ENCODE measurements at regions not wholly inside any gene's neighbourhood (a gene's known extent, or its start where the extent isn't known, plus 50 kb on each side); places are given as distances from the start of the nearest gene placed in this dataset.

GRCh38 chrX:121260596-121261240, 213.3 kb downstream of the GLUD2 start:
- Histone ChIP-seq H3K4me3 (no peak overlapping the region), H3K4me1 (replicated peaks in 1 of 2) (no peaks in the 10 kb centered on the region), H3K27ac (no peak overlapping the region)
- ATAC-seq (replicated peaks in 6 of 8), result peak in 3 of 8 experiments; percentile 68 to 97 (median 91)
- in situ Hi-C loops (cut with MboI; ENCODE audit: low pct_unique_long_range_greater_than_20kb in 2 of 9, low sequenced_read_pairs in 9 of 9, unreplicated experiment in 9 of 9), result no loop called here
- WGBS, 10 experiments, result 0 to 100% (median 59%) methylated on average over 1 to 2 of the region's 2 CpGs; no CpG with 5 or more reads in 5 of the 10 experiments

DNA sequence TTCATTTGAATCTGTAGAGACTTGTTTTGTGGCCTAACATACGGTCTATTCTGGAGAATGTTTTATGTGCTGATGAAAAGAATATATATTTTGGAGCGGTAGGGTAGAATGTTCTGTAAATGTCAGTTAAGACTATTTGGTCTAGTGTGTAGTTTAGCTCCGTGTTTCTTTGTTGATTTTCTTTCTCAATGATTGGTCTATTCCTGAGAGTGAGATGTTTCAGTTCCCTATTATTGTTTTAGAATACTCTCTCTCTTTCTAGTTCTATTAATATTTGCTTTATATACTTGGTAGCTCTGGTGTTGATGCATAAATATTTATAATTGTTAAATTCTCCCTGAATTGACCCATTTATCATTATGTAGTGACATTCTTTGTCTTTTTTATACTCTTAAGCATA, 236.5 kb downstream of the GLUD2 start:
- Histone ChIP-seq H3K27ac (no peak overlapping the region), H3K4me3 (no peak overlapping the region), H3K4me1 (replicated peaks in 1 of 2) (no peaks in the 10 kb centered on the region)
- in situ Hi-C loops (cut with MboI; ENCODE audit: low pct_unique_long_range_greater_than_20kb in 2 of 9, low sequenced_read_pairs in 9 of 9, unreplicated experiment in 9 of 9), result no loop called here
- ATAC-seq (replicated peaks in 6 of 8), result no peak
- WGBS, 10 experiments, result 16 to 93% (median 64%) methylated on average over 1 to 3 of the region's 3 CpGs; no CpG with 5 or more reads in 4 of the 10 experiments

DNA sequence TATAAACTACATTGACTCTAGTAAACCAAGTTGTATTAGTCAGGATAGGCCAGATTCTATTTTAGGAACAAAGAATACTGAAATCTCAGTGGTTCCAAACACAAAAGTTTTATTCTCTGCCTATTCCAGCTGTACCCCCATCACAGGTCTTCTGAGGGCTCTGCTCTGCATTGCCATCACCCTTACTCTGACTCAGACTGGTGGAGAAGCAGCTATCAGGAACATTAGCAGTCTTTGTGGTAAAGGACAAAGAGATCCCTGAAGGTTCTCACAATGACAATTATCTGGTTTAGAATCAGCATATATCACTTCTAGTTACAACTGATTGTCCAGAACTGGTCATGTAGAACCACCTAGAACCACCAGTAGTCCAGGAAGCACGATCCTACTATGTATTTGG, 251.1 kb downstream of the GLUD2 start:
- no CpG with 5 or more reads among the region's 1 CpG for WGBS, 10 experiments
- ATAC-seq (replicated peaks in 6 of 8), result no peak
- Histone ChIP-seq H3K4me3 (no peak overlapping the region), H3K27ac (no peak overlapping the region), H3K4me1 (replicated peaks in 1 of 2) (no peaks in the 10 kb centered on the region)
- in situ Hi-C loops (cut with MboI; ENCODE audit: low pct_unique_long_range_greater_than_20kb in 2 of 9, low sequenced_read_pairs in 9 of 9, unreplicated experiment in 9 of 9), result no loop called here

DNA sequence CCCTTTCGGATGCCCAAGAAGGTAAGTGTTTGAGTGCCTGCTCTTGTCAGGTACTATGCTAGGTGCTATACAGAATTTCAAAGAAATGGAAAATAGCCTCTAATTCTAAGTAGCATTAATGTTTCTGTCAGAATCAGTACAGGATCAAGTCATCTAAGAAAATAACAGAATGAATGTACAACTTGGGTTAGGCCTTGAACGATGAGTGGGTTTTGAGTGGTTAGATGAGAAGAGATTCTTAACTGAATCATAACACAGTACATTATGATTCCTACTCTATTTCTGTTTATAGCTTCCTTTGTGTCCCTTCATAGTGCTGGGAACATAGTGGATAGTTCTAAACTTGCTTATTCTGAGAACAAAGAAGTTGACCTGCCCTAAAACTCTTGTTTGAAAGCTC, 253.9 kb downstream of the GLUD2 start:
- H3K4me1 ChIP-seq (replicated peaks in 1 of 2), result no peaks in the 10 kb centered on the region
- H3K27ac ChIP-seq, result no peak overlapping the region
- ATAC-seq (replicated peaks in 6 of 8), result no peak

GRCh38 chrX:121301822-121302221, 254.4 kb downstream of the GLUD2 start:
- WGBS, 10 experiments, result 71 to 100% (median 100%) methylated on average over 1 of the region's 1 CpG; no CpG with 5 or more reads in 7 of the 10 experiments
- in situ Hi-C loops (cut with MboI; ENCODE audit: low pct_unique_long_range_greater_than_20kb in 2 of 9, low sequenced_read_pairs in 9 of 9, unreplicated experiment in 9 of 9), result loop anchor here in 1 of 9 experiments (25.0 kb wide), 1 partner anchor 260 kb away; no protein-coding TSS in a partner anchor
- H3K27ac ChIP-seq, result no peak overlapping the region
- H3K4me3 ChIP-seq, result no peak overlapping the region
- no peak for ATAC-seq (replicated peaks in 6 of 8)
- no peaks in the 10 kb centered on the region for H3K4me1 ChIP-seq (replicated peaks in 1 of 2)

More for the DNA sequence above, 253.9 kb downstream of the GLUD2 start:
- in situ Hi-C loops (cut with MboI; ENCODE audit: low pct_unique_long_range_greater_than_20kb in 2 of 9, low sequenced_read_pairs in 9 of 9, unreplicated experiment in 9 of 9), result loop anchor here in 1 of 9 experiments (25.0 kb wide), 1 partner anchor 261 kb away; no protein-coding TSS in a partner anchor
- 20 to 100% (median 80%) methylated on average over 1 of the region's 2 CpGs; no CpG with 5 or more reads in 5 of the 10 experiments for WGBS, 10 experiments
- H3K4me3 ChIP-seq, result no peak overlapping the region

GRCh38 chrX:121307449-121307848, 260.0 kb downstream of the GLUD2 start:
- in situ Hi-C loops (cut with MboI; ENCODE audit: low pct_unique_long_range_greater_than_20kb in 2 of 9, low sequenced_read_pairs in 9 of 9, unreplicated experiment in 9 of 9), result loop anchor here in 1 of 9 experiments (25.0 kb wide), 1 partner anchor 255 kb away; no protein-coding TSS in a partner anchor
- ATAC-seq (replicated peaks in 6 of 8), result no peak
- 13 to 100% (median 73%) methylated on average over 1 to 2 of the region's 3 CpGs; no CpG with 5 or more reads in 4 of the 10 experiments for WGBS, 10 experiments
- Histone ChIP-seq H3K27ac (no peak overlapping the region), H3K4me3 (no peak overlapping the region), H3K4me1 (replicated peaks in 1 of 2) (no peaks in the 10 kb centered on the region)

- 14 to 17% methylated on average over 2 to 3 of the region's 3 CpGs; no CpG with 5 or more reads in 8 of the 10 experiments for WGBS, 10 experiments
- in situ Hi-C loops (cut with MboI; ENCODE audit: low pct_unique_long_range_greater_than_20kb in 2 of 9, low sequenced_read_pairs in 9 of 9, unreplicated experiment in 9 of 9), result loop anchor here in 1 of 9 experiments (25.0 kb wide), 1 partner anchor 254 kb away; no protein-coding TSS in a partner anchor
- Histone ChIP-seq H3K4me3 (no peak overlapping the region), H3K27ac (no peak overlapping the region), H3K4me1 (replicated peaks in 1 of 2) (no peaks in the 10 kb centered on the region)
- peak; percentile 51 to 92 (median 76) for ATAC-seq (replicated peaks in 6 of 8)
Measured at GRCh38 chrX:121308276-121308805, 260.9 kb downstream of the GLUD2 start.

DNA sequence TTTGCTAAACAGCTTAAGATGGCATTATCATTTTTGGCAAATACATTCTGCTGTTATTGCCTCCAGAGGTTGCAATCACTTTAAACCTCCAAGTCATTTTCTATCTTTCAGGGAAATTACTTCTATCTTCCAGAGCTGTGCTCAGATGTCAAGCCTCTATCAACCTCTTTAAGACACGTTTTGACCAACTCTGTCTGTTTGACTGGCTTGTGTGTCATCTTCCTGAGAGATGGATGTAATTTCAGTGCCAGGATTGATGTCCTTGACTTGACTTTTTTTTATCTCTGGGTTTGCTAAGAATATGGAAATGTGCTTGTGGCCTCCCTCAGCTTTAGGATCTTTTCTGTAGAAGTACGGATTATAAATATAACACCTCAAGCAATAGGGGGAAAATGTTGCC, 263.4 kb downstream of the GLUD2 start:
- in situ Hi-C loops (cut with MboI; ENCODE audit: low pct_unique_long_range_greater_than_20kb in 2 of 9, low sequenced_read_pairs in 9 of 9, unreplicated experiment in 9 of 9), result loop anchor here in 1 of 9 experiments (25.0 kb wide), 1 partner anchor 251 kb away; no protein-coding TSS in a partner anchor
- Histone ChIP-seq H3K27ac (no peak overlapping the region), H3K4me3 (no peak overlapping the region), H3K4me1 (replicated peaks in 1 of 2) (no peaks in the 10 kb centered on the region)
- WGBS, 10 experiments, result 40 to 80% (median 72%) methylated on average over 1 of the region's 2 CpGs; no CpG with 5 or more reads in 6 of the 10 experiments
- no peak for ATAC-seq (replicated peaks in 6 of 8)

GRCh38 chrX:121320441-121320840, 273.0 kb downstream of the GLUD2 start:
- no peak for ATAC-seq (replicated peaks in 6 of 8)
- Histone ChIP-seq H3K4me3 (no peak overlapping the region), H3K4me1 (replicated peaks in 1 of 2) (no peaks in the 10 kb centered on the region), H3K27ac (no peak overlapping the region)
- 0 to 75% (median 23%) methylated on average over 1 of the region's 1 CpG; no CpG with 5 or more reads in 5 of the 10 experiments for WGBS, 10 experiments
- in situ Hi-C loops (cut with MboI; ENCODE audit: low pct_unique_long_range_greater_than_20kb in 2 of 9, low sequenced_read_pairs in 9 of 9, unreplicated experiment in 9 of 9), result loop anchor here in 1 of 9 experiments (25.0 kb wide), 1 partner anchor 242 kb away; no protein-coding TSS in a partner anchor

GRCh38 chrX:121322159-121322558, 274.7 kb downstream of the GLUD2 start:
- Histone ChIP-seq H3K27ac (no peak overlapping the region), H3K4me3 (no peak overlapping the region), H3K4me1 (replicated peaks in 1 of 2) (no peaks in the 10 kb centered on the region)
- 25% methylated on average over 1 of the region's 1 CpG; no CpG with 5 or more reads in 9 of the 10 experiments for WGBS, 10 experiments
- in situ Hi-C loops (cut with MboI; ENCODE audit: low pct_unique_long_range_greater_than_20kb in 2 of 9, low sequenced_read_pairs in 9 of 9, unreplicated experiment in 9 of 9), result loop anchor here in 1 of 9 experiments (25.0 kb wide), 1 partner anchor 240 kb away; no protein-coding TSS in a partner anchor
- no peak for ATAC-seq (replicated peaks in 6 of 8)

DNA sequence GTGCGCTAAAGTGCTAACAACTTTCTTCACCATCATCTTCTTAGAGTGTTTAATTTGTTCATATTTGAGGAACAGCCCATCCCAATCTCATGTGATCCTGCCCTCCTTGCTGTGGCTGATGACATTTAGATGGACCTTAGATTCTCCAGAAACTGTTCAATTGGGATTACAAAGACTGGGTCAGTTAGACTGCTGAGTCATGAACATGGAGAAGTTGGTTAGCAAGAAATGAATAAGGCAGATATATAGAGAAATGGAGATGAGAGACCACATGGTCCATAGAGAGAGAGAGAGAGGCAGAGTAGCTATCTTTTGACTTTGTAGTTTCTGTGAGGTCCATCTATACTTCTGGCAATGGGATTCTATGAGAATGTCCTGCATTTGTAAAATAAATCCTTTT, 275.9 kb downstream of the GLUD2 start:
- no peak for ATAC-seq (replicated peaks in 6 of 8)
- H3K4me1 ChIP-seq (replicated peaks in 1 of 2), result no peaks in the 10 kb centered on the region
- WGBS, 10 experiments, result 50 to 100% (median 90%) methylated on average over 1 of the region's 1 CpG; no CpG with 5 or more reads in 7 of the 10 experiments
- in situ Hi-C loops (cut with MboI; ENCODE audit: low pct_unique_long_range_greater_than_20kb in 2 of 9, low sequenced_read_pairs in 9 of 9, unreplicated experiment in 9 of 9), result loop anchor here in 1 of 9 experiments (25.0 kb wide), 1 partner anchor 239 kb away; no protein-coding TSS in a partner anchor
- no peak overlapping the region for H3K4me3 ChIP-seq
- no peak overlapping the region for H3K27ac ChIP-seq

DNA sequence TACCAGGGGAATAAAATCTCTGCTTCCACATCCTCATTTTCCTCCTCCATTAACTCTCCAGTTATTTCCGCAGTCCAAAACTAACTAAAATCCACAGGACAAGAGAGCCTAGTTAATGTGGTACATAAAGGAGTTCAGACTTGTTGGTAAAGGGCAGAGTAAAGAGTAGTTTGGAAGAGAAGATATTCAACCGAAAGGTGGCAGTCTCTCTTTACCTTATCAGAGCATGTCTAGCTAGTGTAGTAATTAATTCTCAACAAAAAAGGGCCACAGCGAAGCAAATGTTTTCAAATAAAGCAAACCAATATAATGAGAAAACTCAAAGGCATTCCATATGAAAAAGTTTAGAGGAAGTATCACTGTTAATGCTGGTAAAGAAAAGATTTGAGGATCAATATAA, 286.5 kb downstream of the GLUD2 start:
- no peak overlapping the region for H3K4me3 ChIP-seq
- WGBS, 10 experiments, result 20 to 80% (median 38%) methylated on average over 1 to 3 of the region's 3 CpGs; no CpG with 5 or more reads in 6 of the 10 experiments
- no peak overlapping the region for H3K27ac ChIP-seq
- in situ Hi-C loops (cut with MboI; ENCODE audit: low pct_unique_long_range_greater_than_20kb in 2 of 9, low sequenced_read_pairs in 9 of 9, unreplicated experiment in 9 of 9), result no loop called here
- peak in 2 of 8 experiments; percentile 34 to 49 for ATAC-seq (replicated peaks in 6 of 8)
- no peaks in the 10 kb centered on the region for H3K4me1 ChIP-seq (replicated peaks in 1 of 2)

- no peak overlapping the region for H3K27ac ChIP-seq
- ATAC-seq (replicated peaks in 6 of 8), result no peak
- in situ Hi-C loops (cut with MboI; ENCODE audit: low pct_unique_long_range_greater_than_20kb in 2 of 9, low sequenced_read_pairs in 9 of 9, unreplicated experiment in 9 of 9), result no loop called here
- H3K4me1 ChIP-seq (replicated peaks in 1 of 2), result no peaks in the 10 kb centered on the region
- WGBS, 10 experiments, result 22 to 100% (median 90%) methylated on average over 1 to 4 of the region's 4 CpGs; no CpG with 5 or more reads in 3 of the 10 experiments
- H3K4me3 ChIP-seq, result no peak overlapping the region
Measured at GRCh38 chrX:121336831-121337421, 289.5 kb downstream of the GLUD2 start.
